ENCODE measurements at regions not wholly inside any gene's neighbourhood (a gene's known extent, or its start where the extent isn't known, plus 50 kb on each side); places are given as distances from the start of the nearest gene placed in this dataset.

- Histone ChIP-seq H3K9me3 (no peaks in the 10 kb centered on the region), H3K4me3 (no peak overlapping the region), H3K4me1 (peaks cover 0 to 16% (median 0%) of the 10 kb centered on the region in 12 donors), H3K27ac (no peak overlapping the region), H3K27me3 (no peaks in the 10 kb centered on the region), H3K36me3 (no peaks in the 10 kb centered on the region)
- TF ChIP-seq, protein P1, sequence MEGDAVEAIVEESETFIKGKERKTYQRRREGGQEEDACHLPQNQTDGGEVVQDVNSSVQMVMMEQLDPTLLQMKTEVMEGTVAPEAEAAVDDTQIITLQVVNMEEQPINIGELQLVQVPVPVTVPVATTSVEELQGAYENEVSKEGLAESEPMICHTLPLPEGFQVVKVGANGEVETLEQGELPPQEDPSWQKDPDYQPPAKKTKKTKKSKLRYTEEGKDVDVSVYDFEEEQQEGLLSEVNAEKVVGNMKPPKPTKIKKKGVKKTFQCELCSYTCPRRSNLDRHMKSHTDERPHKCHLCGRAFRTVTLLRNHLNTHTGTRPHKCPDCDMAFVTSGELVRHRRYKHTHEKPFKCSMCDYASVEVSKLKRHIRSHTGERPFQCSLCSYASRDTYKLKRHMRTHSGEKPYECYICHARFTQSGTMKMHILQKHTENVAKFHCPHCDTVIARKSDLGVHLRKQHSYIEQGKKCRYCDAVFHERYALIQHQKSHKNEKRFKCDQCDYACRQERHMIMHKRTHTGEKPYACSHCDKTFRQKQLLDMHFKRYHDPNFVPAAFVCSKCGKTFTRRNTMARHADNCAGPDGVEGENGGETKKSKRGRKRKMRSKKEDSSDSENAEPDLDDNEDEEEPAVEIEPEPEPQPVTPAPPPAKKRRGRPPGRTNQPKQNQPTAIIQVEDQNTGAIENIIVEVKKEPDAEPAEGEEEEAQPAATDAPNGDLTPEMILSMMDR (IDR thresholded peaks at IDR 0.05): no peak
- TF ChIP-seq POLR2A (IDR thresholded peaks at IDR 0.05): no peak
- ATAC-seq (no peak), DNase-seq (no peak)
- 81 to 89% (median 85%) methylated on average over 11 to 12 of the region's 12 CpGs for WGBS, 4 donors
- intact Hi-C loops (cut with DNase I): no loop called here
Observed at GRCh38 chr5:5588887-5589826, 166.7 kb downstream of the ICE1 start.

GRCh38 chr5:5588386-5588785 lies 165.9 kb downstream of the ICE1 start:
- no peak for ATAC-seq
- Histone ChIP-seq H3K27me3 (no peaks in the 10 kb centered on the region), H3K36me3 (no peaks in the 10 kb centered on the region), H3K9me3 (no peaks in the 10 kb centered on the region), H3K4me3 (no peak overlapping the region), H3K4me1 (peaks cover 0 to 9% (median 0%) of the 10 kb centered on the region in 12 donors), H3K27ac (no peak overlapping the region)
- no peak for DNase-seq
- TF ChIP-seq, protein P1 (IDR thresholded peaks at IDR 0.05): no peak
- no peak for TF ChIP-seq POLR2A (IDR thresholded peaks at IDR 0.05)
- intact Hi-C loops (cut with DNase I): no loop called here
- 80 to 93% (median 85%) methylated on average over 4 of the region's 4 CpGs for WGBS, 4 donors

DNA sequence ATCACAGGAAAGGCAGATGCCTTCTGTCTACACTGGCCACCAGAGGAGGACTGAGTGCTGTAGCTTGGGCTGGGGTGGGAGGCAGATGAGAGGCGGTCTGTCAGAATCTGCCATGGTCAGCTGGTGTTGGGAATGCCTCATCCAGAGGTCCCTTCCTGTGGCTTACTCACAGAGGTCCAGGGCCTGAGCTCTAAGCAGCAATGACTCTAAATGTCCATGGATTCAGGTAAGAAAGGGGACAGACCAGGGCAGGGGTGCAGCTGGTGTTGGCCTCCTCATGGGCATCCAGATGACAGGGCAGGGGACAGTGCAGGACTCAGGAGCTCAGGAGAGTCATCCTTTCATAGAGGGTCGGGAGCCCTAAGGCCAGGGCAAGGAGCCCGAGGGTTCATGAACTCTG lies 165.0 kb downstream of the ICE1 start:
- TF ChIP-seq POLR2A (IDR thresholded peaks at IDR 0.05): no peak
- 81 to 90% (median 86%) methylated on average over 3 of the region's 3 CpGs for WGBS, 4 donors
- Histone ChIP-seq H3K27ac (no peak overlapping the region), H3K27me3 (no peaks in the 10 kb centered on the region), H3K4me3 (no peak overlapping the region), H3K9me3 (no peaks in the 10 kb centered on the region), H3K4me1 (peaks cover 0 to under 1% (median 0%) of the 10 kb centered on the region in 12 donors), H3K36me3 (no peaks in the 10 kb centered on the region)
- DNase-seq (no peak), ATAC-seq (no peak)
- intact Hi-C loops (cut with DNase I): no loop called here

DNA sequence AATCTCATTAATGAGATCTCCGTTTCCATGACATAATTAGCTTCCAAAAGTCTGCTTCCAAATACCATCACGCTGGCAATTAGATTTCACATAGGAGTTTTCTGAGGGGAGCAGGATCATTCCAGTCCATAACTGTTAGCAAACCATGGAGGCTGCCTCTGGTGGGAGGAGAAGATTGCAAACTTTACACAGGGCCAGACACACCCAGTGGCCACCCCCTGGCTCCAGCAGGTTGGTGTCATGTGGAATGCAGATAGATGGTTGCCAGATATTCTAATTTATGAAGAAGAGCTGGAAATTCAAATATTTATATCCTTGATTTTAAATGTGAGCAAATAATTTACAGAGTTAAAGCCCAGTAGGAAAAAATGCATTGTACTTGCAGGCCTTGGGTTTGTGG lies 164.2 kb downstream of the ICE1 start:
- Histone ChIP-seq H3K4me3 (no peak overlapping the region), H3K9me3 (no peaks in the 10 kb centered on the region), H3K27ac (no peak overlapping the region), H3K36me3 (no peaks in the 10 kb centered on the region), H3K4me1 (no peaks in the 10 kb centered on the region), H3K27me3 (no peaks in the 10 kb centered on the region)
- intact Hi-C loops (cut with DNase I): no loop called here
- DNase-seq (no peak), ATAC-seq (no peak)
- TF ChIP-seq, protein P1 (IDR thresholded peaks at IDR 0.05): no peak
- no peak for TF ChIP-seq POLR2A (IDR thresholded peaks at IDR 0.05)
- WGBS, 4 donors: 41 to 48% (median 44%) methylated on average over 2 of the region's 2 CpGs

Measured in heart left ventricle (tissue), 16 donors.